IMR-90 (cell line): ENCODE measurements at regions not wholly inside any gene's neighbourhood (a gene's known extent, or its start where the extent isn't known, plus 50 kb on each side); places are given as distances from the start of the nearest gene placed in this dataset.

Experiments used
- CEBPB ChIP-seq: IDR thresholded peaks from 2 replicates; pipeline ENCODE4 v1.6.1; 2012; ENCODE audit warnings: low read depth, low read length, improper control_type of control experiment
- MAFK ChIP-seq: IDR thresholded peaks from 2 replicates; pipeline ENCODE4 v1.6.1; 2012; ENCODE audit warnings: low read depth, low read length, improper control_type of control experiment
- MAZ ChIP-seq: IDR thresholded peaks from 2 replicates; pipeline ENCODE4 v1.6.1; 2012; ENCODE audit warnings: low read depth, mild to moderate bottlenecking, low read length, improper control_type of control experiment, moderate library complexity, borderline replicate concordance
- NFE2L2 ChIP-seq: fragments of 150-350 bp; IDR thresholded peaks from 2 replicates; pipeline ENCODE4 v1.6.1; 2016; ENCODE audit warnings: low read depth, mild to moderate bottlenecking, low read length
- POLR2A ChIP-seq: IDR thresholded peaks from 2 replicates; pipeline ENCODE4 v1.6.1; 2012; ENCODE audit warnings: mild to moderate bottlenecking, low read depth, low read length
- RAD21 ChIP-seq: IDR thresholded peaks from 2 replicates; pipeline ENCODE4 v1.6.1; 2012; ENCODE audit warnings: low read length, improper control_type of control experiment
- RCOR1 ChIP-seq: IDR thresholded peaks from 2 replicates; pipeline ENCODE4 v1.6.1; 2012; ENCODE audit warnings: mild to moderate bottlenecking, low read length, improper control_type of control experiment; ENCODE audit not compliant: insufficient replicate concordance
- TF ChIP-seq, protein P1 (sequence below): conservative IDR thresholded peaks from 2 replicates; pipeline ENCODE4 v1.5.1; 2012; ENCODE audit warnings: mild to moderate bottlenecking, low read depth, low read length, improper control_type of control experiment
- TF ChIP-seq, protein P2 (sequence below): fragments of 150-350 bp; IDR thresholded peaks from 2 replicates; pipeline ENCODE4 v1.6.1; 2017; ENCODE audit warnings: mild to moderate bottlenecking, antibody characterized with exemption, low read length, low read depth

GRCh38 chr18:32610176-32610575, 139.5 kb upstream of the GAREM1 start:
- TF ChIP-seq, protein P1, sequence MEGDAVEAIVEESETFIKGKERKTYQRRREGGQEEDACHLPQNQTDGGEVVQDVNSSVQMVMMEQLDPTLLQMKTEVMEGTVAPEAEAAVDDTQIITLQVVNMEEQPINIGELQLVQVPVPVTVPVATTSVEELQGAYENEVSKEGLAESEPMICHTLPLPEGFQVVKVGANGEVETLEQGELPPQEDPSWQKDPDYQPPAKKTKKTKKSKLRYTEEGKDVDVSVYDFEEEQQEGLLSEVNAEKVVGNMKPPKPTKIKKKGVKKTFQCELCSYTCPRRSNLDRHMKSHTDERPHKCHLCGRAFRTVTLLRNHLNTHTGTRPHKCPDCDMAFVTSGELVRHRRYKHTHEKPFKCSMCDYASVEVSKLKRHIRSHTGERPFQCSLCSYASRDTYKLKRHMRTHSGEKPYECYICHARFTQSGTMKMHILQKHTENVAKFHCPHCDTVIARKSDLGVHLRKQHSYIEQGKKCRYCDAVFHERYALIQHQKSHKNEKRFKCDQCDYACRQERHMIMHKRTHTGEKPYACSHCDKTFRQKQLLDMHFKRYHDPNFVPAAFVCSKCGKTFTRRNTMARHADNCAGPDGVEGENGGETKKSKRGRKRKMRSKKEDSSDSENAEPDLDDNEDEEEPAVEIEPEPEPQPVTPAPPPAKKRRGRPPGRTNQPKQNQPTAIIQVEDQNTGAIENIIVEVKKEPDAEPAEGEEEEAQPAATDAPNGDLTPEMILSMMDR, result no peak
- TF ChIP-seq POLR2A (no peak), RCOR1 (no peak), RAD21 (no peak), CEBPB (no peak), MAFK (no peak), MAZ (no peak), NFE2L2 (no peak)
- TF ChIP-seq, protein P2, sequence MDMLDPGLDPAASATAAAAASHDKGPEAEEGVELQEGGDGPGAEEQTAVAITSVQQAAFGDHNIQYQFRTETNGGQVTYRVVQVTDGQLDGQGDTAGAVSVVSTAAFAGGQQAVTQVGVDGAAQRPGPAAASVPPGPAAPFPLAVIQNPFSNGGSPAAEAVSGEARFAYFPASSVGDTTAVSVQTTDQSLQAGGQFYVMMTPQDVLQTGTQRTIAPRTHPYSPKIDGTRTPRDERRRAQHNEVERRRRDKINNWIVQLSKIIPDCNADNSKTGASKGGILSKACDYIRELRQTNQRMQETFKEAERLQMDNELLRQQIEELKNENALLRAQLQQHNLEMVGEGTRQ, result no peak
